B cell (primary cell): ENCODE measurements at regions not wholly inside any gene's neighbourhood (a gene's known extent, or its start where the extent isn't known, plus 50 kb on each side); places are given as distances from the start of the nearest gene placed in this dataset.
"Not testable (repeated sequence)": the region's sequence is repeated elsewhere in the genome, so short reads cannot be mapped to it uniquely, and the experiment has no call there.

ENCODE experiments used
- ATAC-seq: fragments of 200-7000 bp; cut with Tn5 transposase; one replicate; pipeline ENCODE4 v1.10.0; 2021; ENCODE audit warnings: low read depth, mild to moderate bottlenecking, moderate number of reproducible peaks, moderate library complexity
- CTCF ChIA-PET: fragments of 350-600 bp; sonication (Branson Sonifier 250); formaldehyde crosslinking; loops from one replicate; lab custom pipeline; 2021; ENCODE audit warnings: antibody characterized with exemption, inconsistent platforms; lab: Charles Lee
- POLR2A ChIA-PET: fragments of 350-600 bp; sonication (Branson Sonifier 250); formaldehyde crosslinking; loops from one replicate; lab custom pipeline; 2021; ENCODE audit warnings: antibody characterized with exemption; lab: Charles Lee
- DNase-seq: peaks from one replicate; pipeline ENCODE4 v3.0.0; 2013
- H2AFZ ChIP-seq: 2 replicates; pipeline ENCODE4 v1.6.1; 2012; ENCODE audit warnings: mild to moderate bottlenecking, low read depth, low read length; ENCODE audit not compliant: insufficient read depth, poor library complexity, severe bottlenecking
- H3K27ac ChIP-seq, 2 donors: 1 replicate in 1 of 2; 2 replicates in 1 of 2; pipeline ENCODE4 v1.5.1; 2012 to 2013; ENCODE audit warnings: low read length in 2 of 2, mild to moderate bottlenecking in 2 of 2, moderate library complexity in 1 of 2
- H3K27me3 ChIP-seq, 4 experiments: fragments of 200-600 bp in 1 of 4; sonication (generic) in 1 of 4; replicated peaks in 1 of 4; 1 replicate in 2 of 4; 2 replicates in 2 of 4; pipeline versions ENCODE4 v1.6.1 to v1.7.0; 2013 to 2016; ENCODE audit warnings: low read length in 3 of 4, mild to moderate bottlenecking in 2 of 4, mixed read lengths in 1 of 4, moderate library complexity in 1 of 4; ENCODE audit not compliant: insufficient read depth in 4 of 4, control insufficient read depth in 3 of 4; ENCODE audit errors: control extremely low read depth in 1 of 4
- H3K36me3 ChIP-seq, 2 experiments: replicated peaks in 1 of 2; 1 replicate in 1 of 2; 2 replicates in 1 of 2; pipeline versions ENCODE4 v1.6.1 to v1.7.1; 2013; ENCODE audit warnings: low read length in 1 of 2; ENCODE audit not compliant: insufficient read depth in 2 of 2, control insufficient read depth in 1 of 2; ENCODE audit errors: control extremely low read depth in 1 of 2, extremely low read depth in 1 of 2
- H3K4me1 ChIP-seq, 2 donors: fragments of 200-600 bp in 1 of 2; sonication (generic) in 1 of 2; 1 replicate in 1 of 2; 2 replicates in 1 of 2; pipeline versions ENCODE4 v1.5.1 to v1.6.1; 2013 to 2017; ENCODE audit warnings: low read length in 2 of 2; ENCODE audit not compliant: control insufficient read depth in 2 of 2, insufficient read depth in 2 of 2
- H3K4me2 ChIP-seq: replicated peaks from 2 replicates; pipeline ENCODE3; 2012; ENCODE audit warnings: mild to moderate bottlenecking, low read depth, low read length; ENCODE audit not compliant: poor library complexity, severe bottlenecking
- H3K4me3 ChIP-seq, 5 experiments: fragments of 200-600 bp in 1 of 5; sonication (generic) in 1 of 5; 1 replicate in 3 of 5; 2 replicates in 2 of 5; pipeline versions ENCODE4 v1.5.1 to v1.7.0; 2011 to 2016; ENCODE audit warnings: low read length in 4 of 5, mild to moderate bottlenecking in 4 of 5, low read depth in 2 of 5, control low read depth in 1 of 5, moderate library complexity in 1 of 5; ENCODE audit not compliant: insufficient read depth in 1 of 5; ENCODE audit errors: control extremely low read depth in 1 of 5, extremely low read depth in 1 of 5
- H3K79me2 ChIP-seq: fragments of 200-600 bp; sonication (generic); one replicate; pipeline ENCODE4 v1.6.0; 2016; ENCODE audit warnings: low read length; ENCODE audit not compliant: control insufficient read depth, insufficient read depth
- H3K9ac ChIP-seq: fragments of 200-600 bp; sonication (generic); 2 replicates; pipeline ENCODE4 v1.6.1; 2017; ENCODE audit warnings: mild to moderate bottlenecking, low read length, moderate library complexity
- H3K9me3 ChIP-seq, 3 donors: one replicate each; pipeline versions ENCODE4 v1.6.1 to v1.7.1; 2013; ENCODE audit warnings: low read length in 2 of 3; ENCODE audit not compliant: control insufficient read depth in 2 of 3, insufficient read depth in 1 of 3; ENCODE audit errors: control extremely low read depth in 1 of 3
- H4K20me1 ChIP-seq: 2 replicates; pipeline ENCODE4 v1.6.0; 2012; ENCODE audit warnings: mild to moderate bottlenecking, low read length; ENCODE audit not compliant: insufficient read depth, control insufficient read depth, poor library complexity, severe bottlenecking
- H3K27ac Mint-ChIP-seq: one replicate; pipeline ENCODE4 v1.8.0; 2021; ENCODE audit warnings: mixed read lengths
- H3K27me3 Mint-ChIP-seq: one replicate; pipeline ENCODE4 v1.8.0; 2021; ENCODE audit warnings: mixed read lengths
- H3K4me1 Mint-ChIP-seq: one replicate; pipeline ENCODE4 v1.8.0; 2021; ENCODE audit warnings: mixed read lengths
- H3K4me3 Mint-ChIP-seq: one replicate; pipeline ENCODE4 v1.8.0; 2021; ENCODE audit warnings: mixed read lengths
- H3K9me3 Mint-ChIP-seq: one replicate; pipeline ENCODE4 v1.8.0; 2022; ENCODE audit warnings: mixed read lengths; ENCODE audit not compliant: insufficient read depth
- EZH2 ChIP-seq: IDR thresholded peaks from 2 replicates; pipeline ENCODE4 v1.6.1; 2012; ENCODE audit warnings: borderline replicate concordance, low read depth, mild to moderate bottlenecking, moderate library complexity, low read length; ENCODE audit not compliant: insufficient read depth, poor library complexity, severe bottlenecking
- WGBS: methylation state at CpG from one replicate; pipeline ENCODE4 v1.1.5; 2013; ENCODE audit warnings: missing lambda C conversion rate; ENCODE audit not compliant: insufficient coverage; 5-methylcytosine and 5-hydroxymethylcytosine counted together
- intact Hi-C: fragments of 100-400 bp; cut with micrococcal nuclease; formaldehyde crosslinking; loops from one replicate; pipeline ENCODE4 v1.10.0; 2022
- TF ChIP-seq, protein P1 (sequence below): fragments of 200-600 bp; IDR thresholded peaks from one replicate; pipeline ENCODE4 v1.8.0; 2022; ENCODE audit warnings: antibody characterized with exemption, mild to moderate bottlenecking

DNA sequence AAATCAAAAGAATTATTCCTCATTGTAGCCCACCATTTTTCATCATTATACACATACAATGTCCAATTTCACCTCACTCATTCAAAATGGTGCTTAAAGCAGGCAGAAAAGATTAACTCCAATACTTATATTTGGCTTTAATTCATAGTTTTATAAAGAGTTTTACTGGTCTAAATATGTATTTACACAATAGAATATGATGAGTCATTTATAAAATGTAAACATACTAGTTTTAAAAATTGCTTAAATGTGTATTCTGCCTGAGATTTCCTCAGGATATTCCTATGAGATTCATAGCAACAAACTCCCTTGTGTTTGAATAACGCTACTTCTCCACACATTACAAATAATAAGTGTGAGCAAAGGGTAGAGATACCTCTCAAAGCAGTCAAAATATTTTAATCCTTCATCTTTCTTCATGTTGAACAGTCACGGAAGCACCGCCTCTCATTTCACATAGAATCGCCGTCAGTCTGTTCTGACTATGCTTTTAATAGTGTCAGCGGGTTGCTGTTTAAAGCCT lies 75.7 kb upstream of the GBE1 start:
- ATAC-seq, result no peak
- peaks cover 3% of the 10 kb centered on the region for H3K27me3 Mint-ChIP-seq
- Histone ChIP-seq H3K79me2 (no peaks in the 10 kb centered on the region), H3K9ac (no peak overlapping the region), H4K20me1 (no peaks in the 10 kb centered on the region), H3K27me3 (no peaks in the 10 kb centered on the region), H3K4me1 (peaks cover 0 to 8% of the 10 kb centered on the region in 2 donors), H3K9me3 (no peaks in the 10 kb centered on the region), H3K4me2 (no peak overlapping the region), H2AFZ (no peak overlapping the region), H3K36me3 (no peaks in the 10 kb centered on the region), H3K4me3 (no peak overlapping the region), H3K27ac (no peak overlapping the region)
- TF ChIP-seq EZH2, result no peak
- TF ChIP-seq, protein P1, sequence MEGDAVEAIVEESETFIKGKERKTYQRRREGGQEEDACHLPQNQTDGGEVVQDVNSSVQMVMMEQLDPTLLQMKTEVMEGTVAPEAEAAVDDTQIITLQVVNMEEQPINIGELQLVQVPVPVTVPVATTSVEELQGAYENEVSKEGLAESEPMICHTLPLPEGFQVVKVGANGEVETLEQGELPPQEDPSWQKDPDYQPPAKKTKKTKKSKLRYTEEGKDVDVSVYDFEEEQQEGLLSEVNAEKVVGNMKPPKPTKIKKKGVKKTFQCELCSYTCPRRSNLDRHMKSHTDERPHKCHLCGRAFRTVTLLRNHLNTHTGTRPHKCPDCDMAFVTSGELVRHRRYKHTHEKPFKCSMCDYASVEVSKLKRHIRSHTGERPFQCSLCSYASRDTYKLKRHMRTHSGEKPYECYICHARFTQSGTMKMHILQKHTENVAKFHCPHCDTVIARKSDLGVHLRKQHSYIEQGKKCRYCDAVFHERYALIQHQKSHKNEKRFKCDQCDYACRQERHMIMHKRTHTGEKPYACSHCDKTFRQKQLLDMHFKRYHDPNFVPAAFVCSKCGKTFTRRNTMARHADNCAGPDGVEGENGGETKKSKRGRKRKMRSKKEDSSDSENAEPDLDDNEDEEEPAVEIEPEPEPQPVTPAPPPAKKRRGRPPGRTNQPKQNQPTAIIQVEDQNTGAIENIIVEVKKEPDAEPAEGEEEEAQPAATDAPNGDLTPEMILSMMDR, result no peak
- CTCF ChIA-PET, result no interaction called here
- H3K9me3 Mint-ChIP-seq, result no peaks in the 10 kb centered on the region
- intact Hi-C loops, result no loop called here
- no peak for DNase-seq
- no peak overlapping the region for H3K27ac Mint-ChIP-seq
- H3K4me3 Mint-ChIP-seq, result no peak overlapping the region
- H3K4me1 Mint-ChIP-seq, result peaks cover 5% of the 10 kb centered on the region
- POLR2A ChIA-PET, result no interaction called here
- no CpG with 5 or more reads among the region's 6 CpGs for WGBS

GRCh38 chr3:81829937-81830336 lies 68.5 kb upstream of the GBE1 start:
- TF ChIP-seq EZH2, result no peak
- TF ChIP-seq, protein P1, result no peak
- intact Hi-C loops, result no loop called here
- H3K9ac ChIP-seq, result no peak overlapping the region
- H3K9me3 ChIP-seq, result no peaks in the 10 kb centered on the region
- no peaks in the 10 kb centered on the region for H3K27me3 Mint-ChIP-seq
- H3K4me3 ChIP-seq, result no peak overlapping the region
- H3K27me3 ChIP-seq, result no peaks in the 10 kb centered on the region
- no peaks in the 10 kb centered on the region for H3K4me1 ChIP-seq
- ChIA-PET POLR2A (no interaction called here), CTCF (no interaction called here)
- DNase-seq (no peak), ATAC-seq (no peak)
- H3K27ac Mint-ChIP-seq, result no peak overlapping the region
- no peaks in the 10 kb centered on the region for H4K20me1 ChIP-seq
- no peak overlapping the region for H3K4me2 ChIP-seq
- H2AFZ ChIP-seq, result no peak overlapping the region
- H3K4me1 Mint-ChIP-seq, result no peaks in the 10 kb centered on the region
- H3K36me3 ChIP-seq, result no peaks in the 10 kb centered on the region
- H3K79me2 ChIP-seq, result no peaks in the 10 kb centered on the region
- no peaks in the 10 kb centered on the region for H3K9me3 Mint-ChIP-seq
- H3K27ac ChIP-seq, result no peak overlapping the region
- H3K4me3 Mint-ChIP-seq, result no peak overlapping the region

DNA sequence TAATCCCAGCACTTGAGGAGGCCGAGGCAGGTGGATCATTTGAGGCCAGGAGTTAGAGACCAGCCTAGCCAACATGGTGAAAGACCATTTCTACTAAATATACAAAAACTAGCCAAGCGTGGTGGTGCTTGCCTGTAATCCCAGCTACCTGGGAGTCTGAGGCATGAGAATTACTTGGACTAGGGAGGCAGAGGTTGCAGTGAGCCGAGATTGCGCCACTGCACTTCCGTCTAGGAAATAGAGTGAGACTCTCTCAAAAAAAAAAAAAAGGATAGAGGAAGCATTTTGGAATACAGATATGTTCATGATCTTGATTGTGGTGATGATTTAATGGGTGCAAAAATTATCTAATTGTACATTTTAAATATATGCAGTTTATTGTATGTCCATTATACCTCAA lies 67.8 kb upstream of the GBE1 start:
- DNase-seq, H3K79me2 ChIP-seq, H3K9ac ChIP-seq, H3K27me3 ChIP-seq, H4K20me1 ChIP-seq, H3K4me2 ChIP-seq, H3K4me1 ChIP-seq, POLR2A ChIA-PET, H3K4me3 Mint-ChIP-seq, intact Hi-C loops, CTCF ChIA-PET, H3K4me1 Mint-ChIP-seq, H3K9me3 Mint-ChIP-seq, H3K27ac Mint-ChIP-seq, H3K4me3 ChIP-seq, H3K27ac ChIP-seq, H3K27me3 Mint-ChIP-seq, H3K36me3 ChIP-seq, H3K9me3 ChIP-seq, ATAC-seq, H2AFZ ChIP-seq: not testable (repeated sequence)
- 80% methylated on average over 1 of the region's 5 CpGs for WGBS
